Esophagus muscularis mucosa (tissue), 4 donors: ENCODE measurements at regions not wholly inside any gene's neighbourhood (a gene's known extent, or its start where the extent isn't known, plus 50 kb on each side); places are given as distances from the start of the nearest gene placed in this dataset.

Experiments
- CTCF ChIP-seq, 3 experiments: fragments of 200-600 bp in 2 of 3; fragments of 450-650 bp in 1 of 3; sonication (generic) in 2 of 3; IDR thresholded peaks; one replicate each; pipeline ENCODE4 v1.5.1; 2017 to 2019; ENCODE audit warnings: antibody characterized with exemption in 3 of 3, mild to moderate bottlenecking in 2 of 3, moderate library complexity in 1 of 3
- EP300 ChIP-seq: sonication (generic); formaldehyde crosslinking; IDR thresholded peaks from one replicate; pipeline ENCODE4 v1.6.1; 2017; ENCODE audit warnings: antibody characterized with exemption
- POLR2A ChIP-seq: fragments of 450-650 bp; IDR thresholded peaks from one replicate; pipeline ENCODE4 v1.6.1; 2017; ENCODE audit warnings: antibody characterized with exemption, moderate library complexity, mild to moderate bottlenecking, low read depth
- POLR2AphosphoS5 ChIP-seq, 2 donors: sonication (generic); formaldehyde crosslinking; IDR thresholded peaks; one replicate each; pipeline ENCODE4 v1.6.1; 2017; ENCODE audit warnings: antibody characterized with exemption in 2 of 2

DNA sequence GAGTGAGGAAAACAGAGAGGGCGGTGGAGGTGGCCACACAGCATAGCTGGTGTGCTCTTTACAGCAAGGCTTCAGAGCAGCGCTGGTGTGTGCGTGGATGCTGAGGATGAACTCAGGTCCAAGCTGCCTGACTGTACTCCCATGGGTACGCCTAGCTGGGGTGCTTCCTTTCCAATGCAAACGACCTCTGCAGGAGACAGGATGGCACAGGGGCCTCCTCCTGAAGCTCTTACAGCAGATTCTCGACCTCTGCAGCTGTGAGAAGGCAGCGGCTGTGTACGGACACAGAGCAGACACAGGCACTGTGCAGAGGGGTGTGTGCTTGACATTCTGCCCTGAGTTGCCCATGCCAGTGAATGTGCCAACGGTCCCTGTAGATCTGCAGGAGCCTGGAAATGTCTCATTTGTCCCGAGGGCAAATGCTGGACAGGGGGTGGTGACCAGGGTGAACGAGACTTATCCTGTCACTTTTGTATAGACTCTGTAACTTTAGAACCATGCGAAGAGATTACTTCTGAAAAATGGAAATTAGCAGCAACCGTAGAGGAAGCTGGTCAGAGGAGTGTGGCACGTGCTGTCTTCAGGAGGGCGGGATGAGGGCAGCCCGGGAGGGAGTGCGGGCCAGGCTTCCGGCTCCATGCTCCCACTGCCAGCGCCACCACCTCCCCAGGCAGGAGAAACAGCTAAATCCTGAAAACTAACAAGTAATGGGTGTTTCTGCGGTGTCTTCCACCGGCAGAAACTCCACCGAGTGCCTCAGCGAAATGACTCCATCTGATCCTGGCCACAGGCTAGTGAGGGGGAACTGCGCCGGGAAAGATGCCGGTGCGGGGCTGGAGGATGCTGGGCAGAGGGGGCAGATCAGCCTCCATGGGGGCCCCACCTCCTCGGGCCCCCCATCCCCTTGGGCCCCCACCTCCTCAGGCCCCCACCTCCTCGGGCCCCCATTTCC lies 120.9 kb upstream of the RPS6KA2 start:
- TF ChIP-seq CTCF (IDR thresholded peaks at IDR 0.05) (no peak), POLR2A (no peak), POLR2AphosphoS5 (IDR thresholded peaks at IDR 0.05) (no peak), EP300 (no peak)
